ENCODE measurements at regions not wholly inside any gene's neighbourhood (a gene's known extent, or its start where the extent isn't known, plus 50 kb on each side); places are given as distances from the start of the nearest gene placed in this dataset.

GRCh38 chr2:215573496-215573895 is 137.6 kb upstream of the FN1 start:
- TF ChIP-seq CTCF (IDR thresholded peaks at IDR 0.05; ENCODE audit: low read length) (no peak), EZH2 (IDR thresholded peaks at IDR 0.05; ENCODE audit: borderline replicate concordance, low read length) (no peak)
